DND-41 (cell line): ENCODE measurements at regions not wholly inside any gene's neighbourhood (a gene's known extent, or its start where the extent isn't known, plus 50 kb on each side); places are given as distances from the start of the nearest gene placed in this dataset.

Source experiments
- EZH2 ChIP-seq: IDR thresholded peaks from 3 replicates; pipeline ENCODE4 v1.6.1; 2012; ENCODE audit warnings: borderline replicate concordance, low read depth, mild to moderate bottlenecking, moderate library complexity, low read length, inconsistent platforms; ENCODE audit not compliant: severe bottlenecking
- TF ChIP-seq, protein P1 (sequence below): IDR thresholded peaks from 2 replicates; pipeline ENCODE4 v1.5.1; 2012; ENCODE audit warnings: borderline replicate concordance, low read length, moderate library complexity, mild to moderate bottlenecking; ENCODE audit not compliant: poor library complexity, severe bottlenecking; ENCODE audit errors: extremely low read depth

DNA sequence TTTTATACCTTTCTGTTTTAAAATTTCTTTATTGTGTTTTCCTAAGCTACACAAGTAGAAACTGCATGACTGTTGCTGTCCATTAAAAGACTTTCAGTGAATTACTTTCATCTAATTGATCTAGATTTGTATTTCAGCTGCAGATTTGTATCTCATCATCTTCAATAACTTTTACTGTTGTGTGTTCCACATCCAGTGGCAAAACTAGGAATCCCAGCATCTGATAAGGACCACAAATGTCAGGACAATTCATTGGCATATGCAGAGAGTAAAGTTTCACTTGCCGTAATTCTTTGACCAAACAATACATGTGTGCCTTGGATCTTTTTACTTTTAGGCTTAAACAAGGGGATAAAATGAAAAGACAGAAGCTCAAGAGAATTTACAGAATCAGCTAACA lies 112.6 kb downstream of the FBXO8 start:
- TF ChIP-seq, protein P1, sequence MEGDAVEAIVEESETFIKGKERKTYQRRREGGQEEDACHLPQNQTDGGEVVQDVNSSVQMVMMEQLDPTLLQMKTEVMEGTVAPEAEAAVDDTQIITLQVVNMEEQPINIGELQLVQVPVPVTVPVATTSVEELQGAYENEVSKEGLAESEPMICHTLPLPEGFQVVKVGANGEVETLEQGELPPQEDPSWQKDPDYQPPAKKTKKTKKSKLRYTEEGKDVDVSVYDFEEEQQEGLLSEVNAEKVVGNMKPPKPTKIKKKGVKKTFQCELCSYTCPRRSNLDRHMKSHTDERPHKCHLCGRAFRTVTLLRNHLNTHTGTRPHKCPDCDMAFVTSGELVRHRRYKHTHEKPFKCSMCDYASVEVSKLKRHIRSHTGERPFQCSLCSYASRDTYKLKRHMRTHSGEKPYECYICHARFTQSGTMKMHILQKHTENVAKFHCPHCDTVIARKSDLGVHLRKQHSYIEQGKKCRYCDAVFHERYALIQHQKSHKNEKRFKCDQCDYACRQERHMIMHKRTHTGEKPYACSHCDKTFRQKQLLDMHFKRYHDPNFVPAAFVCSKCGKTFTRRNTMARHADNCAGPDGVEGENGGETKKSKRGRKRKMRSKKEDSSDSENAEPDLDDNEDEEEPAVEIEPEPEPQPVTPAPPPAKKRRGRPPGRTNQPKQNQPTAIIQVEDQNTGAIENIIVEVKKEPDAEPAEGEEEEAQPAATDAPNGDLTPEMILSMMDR, result no peak
- TF ChIP-seq EZH2, result no peak
